IPS-18a (cell line): ENCODE measurements at regions not wholly inside any gene's neighbourhood (a gene's known extent, or its start where the extent isn't known, plus 50 kb on each side); places are given as distances from the start of the nearest gene placed in this dataset.

ENCODE experiments used
- H3K27ac ChIP-seq: one replicate; pipeline ENCODE4 v1.5.1; 2013; ENCODE audit warnings: low read length
- H3K27me3 ChIP-seq: one replicate; pipeline ENCODE4 v1.6.1; 2013; ENCODE audit warnings: mild to moderate bottlenecking, low read length; ENCODE audit not compliant: control insufficient read depth, insufficient read depth
- H3K36me3 ChIP-seq: one replicate; pipeline ENCODE4 v1.6.1; 2013; ENCODE audit warnings: low read depth, low read length; ENCODE audit not compliant: control insufficient read depth
- H3K4me1 ChIP-seq: one replicate; pipeline ENCODE4 v1.6.1; 2013; ENCODE audit warnings: low read depth, low read length; ENCODE audit not compliant: control insufficient read depth
- H3K4me3 ChIP-seq: one replicate; pipeline ENCODE4 v1.5.1; 2013; ENCODE audit warnings: low read length
- H3K9ac ChIP-seq: one replicate; pipeline ENCODE4 v1.6.1; 2013; ENCODE audit warnings: mild to moderate bottlenecking, low read length, moderate library complexity
- H3K9me3 ChIP-seq: one replicate; pipeline ENCODE4 v1.6.1; 2013; ENCODE audit warnings: low read depth, low read length; ENCODE audit not compliant: control insufficient read depth

- Histone ChIP-seq H3K9ac (no peak overlapping the region), H3K36me3 (no peaks in the 10 kb centered on the region), H3K4me1 (no peaks in the 10 kb centered on the region), H3K4me3 (no peak overlapping the region), H3K9me3 (no peaks in the 10 kb centered on the region), H3K27me3 (no peaks in the 10 kb centered on the region), H3K27ac (no peak overlapping the region)
These were observed 681.8 kb downstream of the SLC4A3 start for GRCh38 chr2:220309215-220309614.

GRCh38 chr2:220310451-220310861, 683.0 kb downstream of the SLC4A3 start:
- Histone ChIP-seq H3K4me3 (no peak overlapping the region), H3K36me3 (no peaks in the 10 kb centered on the region), H3K27me3 (no peaks in the 10 kb centered on the region), H3K27ac (no peak overlapping the region), H3K4me1 (no peaks in the 10 kb centered on the region), H3K9ac (no peak overlapping the region), H3K9me3 (no peaks in the 10 kb centered on the region)

GRCh38 chr2:220315098-220315823, 687.8 kb downstream of the SLC4A3 start:
- H3K27ac ChIP-seq: no peak overlapping the region
- no peak overlapping the region for H3K4me3 ChIP-seq
- no peaks in the 10 kb centered on the region for H3K27me3 ChIP-seq
- H3K9ac ChIP-seq: no peak overlapping the region
- no peaks in the 10 kb centered on the region for H3K4me1 ChIP-seq
- no peaks in the 10 kb centered on the region for H3K36me3 ChIP-seq
- H3K9me3 ChIP-seq: no peaks in the 10 kb centered on the region

GRCh38 chr2:220318037-220318436, 690.6 kb downstream of the SLC4A3 start:
- Histone ChIP-seq H3K36me3 (no peaks in the 10 kb centered on the region), H3K9ac (no peak overlapping the region), H3K27me3 (no peaks in the 10 kb centered on the region), H3K4me1 (no peaks in the 10 kb centered on the region), H3K4me3 (no peak overlapping the region), H3K9me3 (no peaks in the 10 kb centered on the region), H3K27ac (no peak overlapping the region)

GRCh38 chr2:220318508-220318907, 691.1 kb downstream of the SLC4A3 start:
- Histone ChIP-seq H3K4me3 (no peak overlapping the region), H3K36me3 (no peaks in the 10 kb centered on the region), H3K27me3 (no peaks in the 10 kb centered on the region), H3K9me3 (no peaks in the 10 kb centered on the region), H3K9ac (no peak overlapping the region), H3K27ac (no peak overlapping the region), H3K4me1 (no peaks in the 10 kb centered on the region)

GRCh38 chr2:220320326-220320725, 692.9 kb downstream of the SLC4A3 start:
- no peak overlapping the region for H3K9ac ChIP-seq
- H3K4me1 ChIP-seq: no peaks in the 10 kb centered on the region
- no peak overlapping the region for H3K4me3 ChIP-seq
- H3K9me3 ChIP-seq: no peaks in the 10 kb centered on the region
- H3K27ac ChIP-seq: no peak overlapping the region
- no peaks in the 10 kb centered on the region for H3K27me3 ChIP-seq
- H3K36me3 ChIP-seq: no peaks in the 10 kb centered on the region

GRCh38 chr2:220332886-220333285, 705.5 kb downstream of the SLC4A3 start:
- Histone ChIP-seq H3K36me3 (no peaks in the 10 kb centered on the region), H3K9ac (no peak overlapping the region), H3K27me3 (no peaks in the 10 kb centered on the region), H3K9me3 (no peaks in the 10 kb centered on the region), H3K4me1 (no peaks in the 10 kb centered on the region), H3K4me3 (no peak overlapping the region), H3K27ac (no peak overlapping the region)

GRCh38 chr2:220334210-220334609, 706.8 kb downstream of the SLC4A3 start:
- Histone ChIP-seq H3K4me3 (no peak overlapping the region), H3K4me1 (no peaks in the 10 kb centered on the region), H3K9me3 (no peaks in the 10 kb centered on the region), H3K27ac (no peak overlapping the region), H3K9ac (no peak overlapping the region), H3K27me3 (no peaks in the 10 kb centered on the region), H3K36me3 (no peaks in the 10 kb centered on the region)

GRCh38 chr2:220334871-220335590, 707.6 kb downstream of the SLC4A3 start:
- no peak overlapping the region for H3K9ac ChIP-seq
- H3K4me3 ChIP-seq: no peak overlapping the region
- no peaks in the 10 kb centered on the region for H3K36me3 ChIP-seq
- H3K9me3 ChIP-seq: no peaks in the 10 kb centered on the region
- no peaks in the 10 kb centered on the region for H3K4me1 ChIP-seq
- H3K27ac ChIP-seq: no peak overlapping the region
- no peaks in the 10 kb centered on the region for H3K27me3 ChIP-seq

GRCh38 chr2:220335591-220335915, 708.1 kb downstream of the SLC4A3 start:
- no peak overlapping the region for H3K27ac ChIP-seq
- no peak overlapping the region for H3K9ac ChIP-seq
- H3K27me3 ChIP-seq: no peaks in the 10 kb centered on the region
- no peak overlapping the region for H3K4me3 ChIP-seq
- H3K4me1 ChIP-seq: no peaks in the 10 kb centered on the region
- H3K9me3 ChIP-seq: no peaks in the 10 kb centered on the region
- no peaks in the 10 kb centered on the region for H3K36me3 ChIP-seq

- H3K36me3 ChIP-seq: no peaks in the 10 kb centered on the region
- H3K27me3 ChIP-seq: no peaks in the 10 kb centered on the region
- H3K9ac ChIP-seq: no peak overlapping the region
- H3K9me3 ChIP-seq: no peaks in the 10 kb centered on the region
- H3K27ac ChIP-seq: no peak overlapping the region
- H3K4me1 ChIP-seq: no peaks in the 10 kb centered on the region
- H3K4me3 ChIP-seq: no peak overlapping the region
These were observed 709.3 kb downstream of the SLC4A3 start for GRCh38 chr2:220336771-220337170.
